SK-N-SH treated with all-trans-retinoic acid at 6 μM for 48 hours (cell line): ENCODE measurements at regions not wholly inside any gene's neighbourhood (a gene's known extent, or its start where the extent isn't known, plus 50 kb on each side); places are given as distances from the start of the nearest gene placed in this dataset.

Experiments
- ATAC-seq: fragments of 200-7000 bp; cut with Tn5 transposase; 3 replicates; pipeline ENCODE4 v1.9.1; 2020; ENCODE audit warnings: mild to moderate bottlenecking, moderate library complexity
- ARNTL ChIP-seq: fragments of 450-650 bp; formaldehyde crosslinking; IDR thresholded peaks from 2 replicates; pipeline ENCODE4 v1.5.0; 2020; ENCODE audit warnings: low read depth, mild to moderate bottlenecking, moderate library complexity, borderline replicate concordance
- BACH2 ChIP-seq: fragments of 250-450 bp; sonication (Bioruptor Pico); IDR thresholded peaks from 2 replicates; pipeline ENCODE4 v1.9.0; 2021; ENCODE audit warnings: mild to moderate bottlenecking, borderline replicate concordance
- CREB5 ChIP-seq: fragments of 250-450 bp; sonication (Bioruptor Pico); IDR thresholded peaks from 2 replicates; pipeline ENCODE4 v1.5.1; 2020; ENCODE audit warnings: low read depth, mild to moderate bottlenecking, moderate library complexity
- CSDC2 ChIP-seq: fragments of 250-450 bp; sonication (Bioruptor Pico); IDR thresholded peaks from 2 replicates; pipeline ENCODE4 v1.5.0; 2020; ENCODE audit warnings: mild to moderate bottlenecking, moderate library complexity
- ESRRG ChIP-seq: fragments of 250-450 bp; sonication (Bioruptor Pico); IDR thresholded peaks from 2 replicates; pipeline ENCODE4 v1.6.1; 2021; ENCODE audit warnings: mild to moderate bottlenecking
- GLIS3 ChIP-seq: fragments of 250-450 bp; sonication (Bioruptor Pico); IDR thresholded peaks from 2 replicates; pipeline ENCODE4 v1.5.0; 2020; ENCODE audit warnings: mild to moderate bottlenecking, moderate library complexity
- ISL1 ChIP-seq: fragments of 250-450 bp; sonication (Bioruptor Pico); IDR thresholded peaks from 2 replicates; pipeline ENCODE4 v2.1.2; 2022; ENCODE audit warnings: mild to moderate bottlenecking, moderate library complexity
- PPARA ChIP-seq: fragments of 250-450 bp; sonication (Bioruptor Pico); IDR thresholded peaks from 2 replicates; pipeline ENCODE4 v1.5.0; 2020; ENCODE audit warnings: mild to moderate bottlenecking, borderline replicate concordance
- RARB ChIP-seq: fragments of 250-450 bp; sonication (Bioruptor Pico); IDR thresholded peaks from 2 replicates; pipeline ENCODE4 v1.8.0; 2021; ENCODE audit warnings: mild to moderate bottlenecking, moderate library complexity
- SNAI2 ChIP-seq: fragments of 250-450 bp; sonication (Bioruptor Pico); IDR thresholded peaks from 2 replicates; pipeline ENCODE4 v1.5.0; 2020; ENCODE audit warnings: mild to moderate bottlenecking, moderate library complexity
- TCF4 ChIP-seq: fragments of 250-450 bp; sonication (Bioruptor Pico); IDR thresholded peaks from 2 replicates; pipeline ENCODE4 v1.8.0; 2021; ENCODE audit warnings: mild to moderate bottlenecking, moderate library complexity, borderline replicate concordance
- TOX ChIP-seq: fragments of 250-450 bp; sonication (Bioruptor Pico); IDR thresholded peaks from 2 replicates; pipeline ENCODE4 v1.8.0; 2021; ENCODE audit warnings: mild to moderate bottlenecking, moderate library complexity, borderline replicate concordance
- ZC3H10 ChIP-seq: fragments of 250-450 bp; sonication (Bioruptor Pico); IDR thresholded peaks from 2 replicates; pipeline ENCODE4 v1.5.1; 2021; ENCODE audit warnings: mild to moderate bottlenecking, moderate library complexity
- ZFP30 ChIP-seq: fragments of 450-650 bp; formaldehyde crosslinking; IDR thresholded peaks from 2 replicates; pipeline ENCODE4 v1.5.0; 2022; ENCODE audit warnings: mild to moderate bottlenecking, moderate library complexity
- ZNF565 ChIP-seq: fragments of 450-650 bp; formaldehyde crosslinking; conservative IDR thresholded peaks from 2 replicates; pipeline ENCODE4 v1.5.0; 2020; ENCODE audit warnings: low read depth, mild to moderate bottlenecking, moderate library complexity
- ZNF70 ChIP-seq: fragments of 450-650 bp; formaldehyde crosslinking; IDR thresholded peaks from 2 replicates; pipeline ENCODE4 v1.5.0; 2020; ENCODE audit warnings: mild to moderate bottlenecking, moderate library complexity
- ZNF8 ChIP-seq: fragments of 450-650 bp; formaldehyde crosslinking; IDR thresholded peaks from 2 replicates; pipeline ENCODE4 v1.5.0; 2020; ENCODE audit warnings: mild to moderate bottlenecking, moderate library complexity
- TF ChIP-seq, protein P1 (sequence below): fragments of 250-450 bp; sonication (Bioruptor Pico); IDR thresholded peaks from 2 replicates; pipeline ENCODE4 v1.8.0; 2020; ENCODE audit warnings: mild to moderate bottlenecking, moderate library complexity, borderline replicate concordance
- TF ChIP-seq, protein P2 (sequence below): fragments of 250-450 bp; sonication (Bioruptor Pico); IDR thresholded peaks from 2 replicates; pipeline ENCODE4 v1.8.0; 2021; ENCODE audit warnings: low read depth, mild to moderate bottlenecking, moderate library complexity, borderline replicate concordance
- TF ChIP-seq, protein P3 (sequence below): fragments of 250-450 bp; sonication (Bioruptor Pico); IDR thresholded peaks from 2 replicates; pipeline ENCODE4 v1.5.0; 2020; ENCODE audit warnings: mild to moderate bottlenecking, moderate library complexity

GRCh38 chr3:193080821-193081365 is 160.1 kb upstream of the PLAAT1 start:
- ATAC-seq: no peak
- TF ChIP-seq, protein P1, sequence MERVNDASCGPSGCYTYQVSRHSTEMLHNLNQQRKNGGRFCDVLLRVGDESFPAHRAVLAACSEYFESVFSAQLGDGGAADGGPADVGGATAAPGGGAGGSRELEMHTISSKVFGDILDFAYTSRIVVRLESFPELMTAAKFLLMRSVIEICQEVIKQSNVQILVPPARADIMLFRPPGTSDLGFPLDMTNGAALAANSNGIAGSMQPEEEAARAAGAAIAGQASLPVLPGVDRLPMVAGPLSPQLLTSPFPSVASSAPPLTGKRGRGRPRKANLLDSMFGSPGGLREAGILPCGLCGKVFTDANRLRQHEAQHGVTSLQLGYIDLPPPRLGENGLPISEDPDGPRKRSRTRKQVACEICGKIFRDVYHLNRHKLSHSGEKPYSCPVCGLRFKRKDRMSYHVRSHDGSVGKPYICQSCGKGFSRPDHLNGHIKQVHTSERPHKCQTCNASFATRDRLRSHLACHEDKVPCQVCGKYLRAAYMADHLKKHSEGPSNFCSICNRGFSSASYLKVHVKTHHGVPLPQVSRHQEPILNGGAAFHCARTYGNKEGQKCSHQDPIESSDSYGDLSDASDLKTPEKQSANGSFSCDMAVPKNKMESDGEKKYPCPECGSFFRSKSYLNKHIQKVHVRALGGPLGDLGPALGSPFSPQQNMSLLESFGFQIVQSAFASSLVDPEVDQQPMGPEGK (CRISPR knock-in tag): no peak
- TF ChIP-seq ZNF565 (CRISPR knock-in tag) (no peak), SNAI2 (CRISPR knock-in tag) (no peak), CREB5 (CRISPR knock-in tag) (no peak), ZNF70 (no peak), ZNF8 (CRISPR knock-in tag) (no peak), ZFP30 (CRISPR knock-in tag) (no peak), PPARA (CRISPR knock-in tag) (no peak), TCF4 (CRISPR knock-in tag) (no peak), ESRRG (CRISPR knock-in tag) (no peak), TOX (CRISPR knock-in tag) (no peak), ZC3H10 (CRISPR knock-in tag) (no peak), CSDC2 (no peak), ARNTL (CRISPR knock-in tag) (no peak)
- TF ChIP-seq, protein P2, sequence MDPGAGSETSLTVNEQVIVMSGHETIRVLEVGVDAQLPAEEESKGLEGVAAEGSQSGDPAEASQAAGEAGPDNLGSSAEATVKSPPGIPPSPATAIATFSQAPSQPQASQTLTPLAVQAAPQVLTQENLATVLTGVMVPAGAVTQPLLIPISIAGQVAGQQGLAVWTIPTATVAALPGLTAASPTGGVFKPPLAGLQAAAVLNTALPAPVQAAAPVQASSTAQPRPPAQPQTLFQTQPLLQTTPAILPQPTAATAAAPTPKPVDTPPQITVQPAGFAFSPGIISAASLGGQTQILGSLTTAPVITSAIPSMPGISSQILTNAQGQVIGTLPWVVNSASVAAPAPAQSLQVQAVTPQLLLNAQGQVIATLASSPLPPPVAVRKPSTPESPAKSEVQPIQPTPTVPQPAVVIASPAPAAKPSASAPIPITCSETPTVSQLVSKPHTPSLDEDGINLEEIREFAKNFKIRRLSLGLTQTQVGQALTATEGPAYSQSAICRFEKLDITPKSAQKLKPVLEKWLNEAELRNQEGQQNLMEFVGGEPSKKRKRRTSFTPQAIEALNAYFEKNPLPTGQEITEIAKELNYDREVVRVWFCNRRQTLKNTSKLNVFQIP (CRISPR knock-in tag): no peak

GRCh38 chr3:193085655-193086054 is 155.4 kb upstream of the PLAAT1 start:
- ATAC-seq: no peak

GRCh38 chr3:193086681-193087080 is 154.3 kb upstream of the PLAAT1 start:
- TF ChIP-seq, protein P1 (CRISPR knock-in tag): no peak
- no peak for TF ChIP-seq ARNTL (CRISPR knock-in tag)
- no peak for TF ChIP-seq ISL1 (CRISPR knock-in tag)
- no peak for TF ChIP-seq RARB (CRISPR knock-in tag)
- TF ChIP-seq CSDC2: no peak
- TF ChIP-seq ZFP30 (CRISPR knock-in tag): no peak
- TF ChIP-seq ESRRG (CRISPR knock-in tag): no peak
- TF ChIP-seq, protein P3, sequence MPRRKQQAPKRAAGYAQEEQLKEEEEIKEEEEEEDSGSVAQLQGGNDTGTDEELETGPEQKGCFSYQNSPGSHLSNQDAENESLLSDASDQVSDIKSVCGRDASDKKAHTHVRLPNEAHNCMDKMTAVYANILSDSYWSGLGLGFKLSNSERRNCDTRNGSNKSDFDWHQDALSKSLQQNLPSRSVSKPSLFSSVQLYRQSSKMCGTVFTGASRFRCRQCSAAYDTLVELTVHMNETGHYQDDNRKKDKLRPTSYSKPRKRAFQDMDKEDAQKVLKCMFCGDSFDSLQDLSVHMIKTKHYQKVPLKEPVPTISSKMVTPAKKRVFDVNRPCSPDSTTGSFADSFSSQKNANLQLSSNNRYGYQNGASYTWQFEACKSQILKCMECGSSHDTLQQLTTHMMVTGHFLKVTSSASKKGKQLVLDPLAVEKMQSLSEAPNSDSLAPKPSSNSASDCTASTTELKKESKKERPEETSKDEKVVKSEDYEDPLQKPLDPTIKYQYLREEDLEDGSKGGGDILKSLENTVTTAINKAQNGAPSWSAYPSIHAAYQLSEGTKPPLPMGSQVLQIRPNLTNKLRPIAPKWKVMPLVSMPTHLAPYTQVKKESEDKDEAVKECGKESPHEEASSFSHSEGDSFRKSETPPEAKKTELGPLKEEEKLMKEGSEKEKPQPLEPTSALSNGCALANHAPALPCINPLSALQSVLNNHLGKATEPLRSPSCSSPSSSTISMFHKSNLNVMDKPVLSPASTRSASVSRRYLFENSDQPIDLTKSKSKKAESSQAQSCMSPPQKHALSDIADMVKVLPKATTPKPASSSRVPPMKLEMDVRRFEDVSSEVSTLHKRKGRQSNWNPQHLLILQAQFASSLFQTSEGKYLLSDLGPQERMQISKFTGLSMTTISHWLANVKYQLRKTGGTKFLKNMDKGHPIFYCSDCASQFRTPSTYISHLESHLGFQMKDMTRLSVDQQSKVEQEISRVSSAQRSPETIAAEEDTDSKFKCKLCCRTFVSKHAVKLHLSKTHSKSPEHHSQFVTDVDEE: no peak
- no peak for TF ChIP-seq TCF4 (CRISPR knock-in tag)
- TF ChIP-seq ZNF8 (CRISPR knock-in tag): no peak
- TF ChIP-seq, protein P2 (CRISPR knock-in tag): no peak
- TF ChIP-seq GLIS3: no peak
- no peak for TF ChIP-seq PPARA (CRISPR knock-in tag)
- TF ChIP-seq TOX (CRISPR knock-in tag): no peak
- no peak for TF ChIP-seq BACH2
- no peak for ATAC-seq

More at GRCh38 chr3:193085655-193086054, 155.4 kb upstream of the PLAAT1 start:
- TF ChIP-seq TOX (CRISPR knock-in tag): no peak
- no peak for TF ChIP-seq ARNTL (CRISPR knock-in tag)
- TF ChIP-seq BACH2: no peak
- TF ChIP-seq RARB (CRISPR knock-in tag): no peak
- TF ChIP-seq ZNF70: no peak
- TF ChIP-seq ZNF565 (CRISPR knock-in tag): no peak
- no peak for TF ChIP-seq GLIS3
- TF ChIP-seq CREB5 (CRISPR knock-in tag): no peak
- TF ChIP-seq ZFP30 (CRISPR knock-in tag): no peak
